HG03439 (cell line): ENCODE measurements at regions not wholly inside any gene's neighbourhood (a gene's known extent, or its start where the extent isn't known, plus 50 kb on each side); places are given as distances from the start of the nearest gene placed in this dataset.

ENCODE experiments used
- ATAC-seq: cut with Tn5 transposase; IDR thresholded peaks from one replicate; pipeline ENCODE4 v1.9.1; 2021; ENCODE audit warnings: mild to moderate bottlenecking, moderate library complexity; ENCODE audit not compliant: unreplicated experiment

DNA sequence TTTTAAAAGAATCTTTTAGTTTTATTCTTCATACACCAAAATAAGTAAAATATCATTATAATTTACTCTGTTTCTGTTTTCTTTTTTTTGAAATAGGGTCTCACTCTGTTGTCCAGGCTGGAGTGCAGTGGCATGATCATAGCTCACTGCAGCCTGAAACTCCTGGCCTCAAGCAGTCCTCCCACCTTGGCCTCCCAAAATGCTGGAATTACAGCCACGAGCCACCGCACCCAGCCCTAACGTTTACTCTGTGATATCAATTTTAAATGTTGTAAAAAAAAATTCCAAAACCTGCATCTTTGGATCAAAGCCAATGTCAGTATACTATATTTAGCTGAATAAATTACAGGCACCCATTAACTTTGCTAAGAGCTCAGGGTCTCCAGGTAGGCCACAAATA, 437.1 kb upstream of the USP15 start:
- no peak for ATAC-seq

DNA sequence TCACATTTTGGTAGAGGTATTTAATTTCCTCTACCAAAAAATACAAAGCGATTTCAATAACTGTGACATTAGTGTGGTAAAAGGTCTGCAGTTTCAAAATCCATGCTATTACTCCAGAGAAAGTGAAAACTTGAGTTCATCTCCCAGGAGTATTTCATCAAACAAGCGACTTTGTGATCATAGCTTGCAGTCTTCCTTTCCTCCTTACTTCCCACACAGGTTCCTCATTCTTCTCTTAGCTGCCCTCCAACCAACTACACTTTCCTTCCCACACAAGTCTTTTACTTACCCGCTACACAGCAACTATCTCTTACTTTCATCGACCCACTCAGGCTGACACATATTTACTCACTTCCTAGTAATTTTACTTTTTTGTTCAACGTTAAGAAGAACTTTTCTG, 413.4 kb upstream of the USP15 start:
- ATAC-seq, result no peak

DNA sequence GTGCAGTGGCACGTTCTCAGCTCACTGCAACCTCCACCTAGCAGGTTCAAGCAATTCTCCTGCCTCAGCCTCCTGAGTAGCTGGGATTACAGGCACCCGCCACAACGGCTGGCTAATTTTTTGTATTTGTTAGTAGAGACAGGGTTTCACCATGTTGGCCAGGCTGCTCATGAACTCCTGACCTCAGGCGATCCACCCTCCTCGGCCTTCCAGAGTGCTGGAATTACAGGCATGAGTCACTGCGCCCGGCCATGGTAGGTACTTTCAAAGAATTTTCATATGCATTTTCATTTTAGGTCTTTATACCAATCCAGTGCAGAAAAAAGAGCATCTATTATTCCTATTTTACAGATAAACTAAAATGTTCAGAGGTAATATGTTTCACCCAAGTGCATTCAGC, 411.3 kb upstream of the USP15 start:
- no peak for ATAC-seq

DNA sequence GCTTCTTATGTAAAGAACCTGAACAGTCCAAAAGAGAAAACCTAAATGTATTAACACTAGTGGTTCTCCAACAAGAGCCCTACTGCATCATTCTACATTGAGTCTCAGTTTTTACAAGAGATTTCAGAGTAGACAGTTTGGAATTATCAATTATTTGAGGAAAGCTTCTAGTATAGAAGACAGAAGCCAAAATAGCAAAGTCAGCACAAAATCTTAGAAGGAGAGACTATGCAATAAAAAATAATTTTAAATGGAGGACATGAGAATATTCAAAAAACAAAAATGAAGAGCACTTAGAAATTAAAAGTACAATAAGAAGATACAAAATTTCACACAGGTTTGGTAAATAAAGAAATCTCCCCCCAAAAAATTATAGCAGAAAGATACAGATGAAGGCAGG, 406.3 kb upstream of the USP15 start:
- ATAC-seq, result no peak

DNA sequence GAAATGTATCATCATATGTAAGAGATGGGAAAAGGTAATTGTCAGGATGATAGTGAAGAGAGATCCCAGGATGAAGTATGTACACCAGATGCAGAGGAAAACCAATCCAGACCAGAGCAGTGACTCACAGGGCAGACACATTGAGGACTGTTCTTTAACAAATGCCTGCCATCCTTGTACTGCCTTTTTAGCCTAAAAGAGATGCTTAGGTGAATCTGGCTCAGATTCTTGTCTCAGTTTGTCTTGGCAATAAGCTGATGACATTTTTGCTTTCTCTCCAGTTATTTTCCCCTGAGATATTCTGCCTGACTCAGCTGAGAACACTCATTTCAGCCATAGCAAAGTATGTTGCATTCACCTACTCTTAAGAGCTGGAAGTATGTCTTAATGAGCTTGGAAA, 405.3 kb upstream of the USP15 start:
- ATAC-seq, result no peak

DNA sequence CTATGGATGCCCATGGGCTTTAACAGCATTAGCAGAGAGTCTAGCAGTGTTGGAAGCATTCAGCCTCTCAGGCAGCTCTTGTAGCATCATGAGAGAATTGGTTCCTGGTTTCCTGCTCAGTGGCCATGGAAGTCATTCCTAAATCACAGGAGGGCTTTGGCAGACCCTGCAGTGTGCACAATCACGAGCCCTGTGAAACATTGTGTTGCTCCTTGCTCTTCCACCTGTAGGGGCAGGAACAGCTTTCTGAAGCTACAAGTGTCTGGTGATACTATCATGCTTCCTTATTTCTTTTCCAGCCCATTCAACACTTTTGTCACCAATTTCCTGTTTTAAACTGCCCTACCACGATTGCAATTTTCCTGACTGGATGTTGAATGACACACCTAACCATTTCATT, 402.2 kb upstream of the USP15 start:
- ATAC-seq, result no peak

DNA sequence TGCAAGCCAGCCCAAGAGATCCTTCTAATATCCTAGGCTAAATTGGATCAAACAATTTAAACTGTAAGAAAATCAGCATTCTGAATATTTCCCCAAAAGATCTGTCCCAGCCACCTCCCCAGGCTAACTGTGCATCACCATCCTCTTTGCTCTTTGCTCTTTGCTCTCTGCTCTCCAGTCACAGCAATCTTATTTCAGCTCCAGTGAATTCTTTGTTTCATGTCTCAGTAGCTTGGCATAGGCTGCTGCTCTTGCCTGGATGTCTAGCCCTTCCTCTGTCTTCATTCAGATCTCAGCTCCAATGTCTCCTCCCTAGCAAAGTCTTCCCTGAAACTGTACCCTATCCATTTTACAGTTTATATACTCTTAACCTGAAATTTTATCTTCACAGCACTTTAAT, 399.8 kb upstream of the USP15 start:
- no peak for ATAC-seq

DNA sequence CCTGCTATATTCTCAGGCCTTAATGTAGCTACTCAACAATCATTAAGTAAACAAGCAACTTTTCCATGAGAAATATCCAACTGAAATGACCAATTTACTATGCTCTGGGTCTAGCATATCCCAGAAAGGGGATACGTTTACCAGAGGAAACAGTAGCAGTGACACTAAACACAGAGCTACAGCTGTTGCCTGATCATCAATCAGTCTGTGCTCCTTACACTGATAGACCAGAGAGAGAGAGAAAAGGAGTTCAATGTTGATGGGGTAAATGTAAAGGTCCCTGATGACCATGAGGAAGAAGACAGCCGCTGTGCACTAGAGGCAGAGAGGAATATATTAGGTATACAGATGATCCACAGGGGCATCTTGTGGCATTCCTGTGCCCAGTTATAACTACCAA, 397.2 kb upstream of the USP15 start:
- ATAC-seq, result no peak

DNA sequence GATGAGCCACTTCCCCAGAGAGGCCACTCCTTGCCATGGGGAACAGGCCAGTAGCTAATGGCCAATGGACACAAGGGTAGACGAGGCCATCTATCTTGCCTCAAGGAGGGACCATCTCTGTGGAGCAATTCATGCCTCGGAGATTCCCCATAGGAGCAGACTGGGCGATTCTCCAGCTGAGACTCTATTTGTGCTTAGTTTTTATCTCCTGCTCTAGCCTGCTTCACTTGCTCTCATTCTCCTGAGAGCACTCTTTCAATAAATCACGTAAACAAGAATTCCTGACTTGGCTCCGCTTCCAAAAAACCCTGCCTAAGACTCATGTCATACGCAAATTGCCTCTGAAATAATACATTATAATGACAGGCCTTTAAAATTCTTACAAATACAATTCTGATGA, 396.4 kb upstream of the USP15 start:
- no peak for ATAC-seq

DNA sequence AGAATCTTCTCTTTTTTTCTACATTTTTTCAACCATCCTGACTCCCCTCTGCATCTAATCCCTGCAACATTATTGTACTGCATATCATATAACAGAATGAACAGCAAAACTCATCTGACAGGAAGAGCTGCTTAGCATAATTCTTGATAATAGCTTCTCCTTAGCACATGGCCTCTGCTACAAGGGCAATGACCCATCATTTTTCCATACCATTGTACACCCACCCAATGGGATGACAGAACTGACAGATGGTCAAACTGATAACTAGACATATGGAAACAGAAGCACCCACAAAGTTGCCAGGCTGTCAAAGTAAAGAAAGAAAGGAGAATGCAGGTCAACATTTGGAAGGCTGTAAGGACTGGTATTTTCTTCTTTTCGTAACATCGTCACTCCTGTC, 390.4 kb upstream of the USP15 start:
- no peak for ATAC-seq

DNA sequence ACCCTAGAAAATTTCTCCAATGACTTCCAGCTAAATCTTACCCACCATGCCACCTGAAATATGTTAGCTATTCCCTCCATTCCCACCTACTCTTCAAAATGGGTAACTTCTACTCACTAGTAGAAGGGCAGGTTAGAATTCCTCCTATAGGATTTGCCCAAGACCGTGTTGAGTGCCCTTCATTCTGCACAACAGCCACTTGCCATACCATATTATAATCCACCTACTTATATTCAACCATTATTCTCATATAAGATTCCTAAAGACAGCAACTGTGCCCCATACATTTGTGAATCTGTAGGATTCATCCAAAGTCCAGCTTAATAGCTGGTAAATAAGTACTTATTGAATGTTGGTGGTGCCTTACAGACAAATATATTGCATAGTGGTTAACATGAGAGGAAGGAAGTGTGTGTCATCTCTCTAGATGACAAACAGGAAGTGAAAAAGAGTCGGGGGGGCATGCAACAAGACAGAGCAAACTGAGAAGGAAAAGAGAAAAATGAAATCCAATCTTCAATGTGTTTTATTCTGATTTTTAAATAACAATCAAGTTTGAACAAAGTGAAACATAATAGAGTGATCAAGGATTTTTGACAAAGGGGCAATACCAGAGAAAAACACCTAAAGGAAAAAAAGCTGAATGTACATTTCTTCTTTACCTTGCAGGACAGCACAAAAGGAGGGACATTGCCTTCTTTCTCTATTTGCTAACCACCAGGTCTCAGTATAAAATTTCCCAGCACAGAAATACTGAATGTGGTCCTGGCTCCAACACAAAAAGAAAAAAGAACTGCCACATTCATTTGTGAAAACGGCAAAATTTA, 389.3 kb upstream of the USP15 start:
- no peak for ATAC-seq

DNA sequence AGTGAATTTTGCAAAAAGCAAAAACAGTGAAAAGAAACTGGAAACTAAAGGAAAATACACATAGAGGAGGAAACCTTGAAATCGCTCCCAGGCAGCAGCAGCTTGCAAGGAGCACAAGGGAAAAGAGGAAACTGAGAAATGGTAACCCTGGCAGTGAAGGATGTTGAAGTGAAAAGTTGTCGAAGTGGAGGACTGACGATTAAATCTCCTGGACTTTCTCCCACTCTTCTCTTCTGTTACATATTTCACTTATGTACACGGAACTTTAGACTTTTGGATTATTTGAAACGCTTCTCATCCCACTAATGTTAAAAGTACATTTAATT, 388.8 kb upstream of the USP15 start:
- no peak for ATAC-seq

DNA sequence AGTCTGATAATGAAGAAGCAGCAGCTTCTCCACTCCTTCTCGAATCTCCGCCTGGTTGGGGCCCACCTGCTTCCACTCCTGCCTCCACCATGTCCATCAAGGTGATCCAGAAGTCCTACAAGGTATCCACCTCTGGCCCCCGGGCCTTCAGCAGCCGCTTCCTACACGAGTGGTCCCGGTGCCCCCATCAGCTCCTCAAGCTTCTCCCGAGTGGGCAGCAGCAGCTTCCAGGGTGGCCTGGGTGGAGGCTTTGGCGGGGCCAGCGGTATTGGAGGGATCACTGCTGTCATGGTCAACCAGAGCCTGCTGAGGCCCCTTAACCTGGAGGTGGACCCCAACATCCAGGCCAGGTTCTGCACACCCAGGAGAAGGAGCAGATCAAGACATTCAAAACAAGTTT, 381.0 kb upstream of the USP15 start:
- ATAC-seq, result no peak

DNA sequence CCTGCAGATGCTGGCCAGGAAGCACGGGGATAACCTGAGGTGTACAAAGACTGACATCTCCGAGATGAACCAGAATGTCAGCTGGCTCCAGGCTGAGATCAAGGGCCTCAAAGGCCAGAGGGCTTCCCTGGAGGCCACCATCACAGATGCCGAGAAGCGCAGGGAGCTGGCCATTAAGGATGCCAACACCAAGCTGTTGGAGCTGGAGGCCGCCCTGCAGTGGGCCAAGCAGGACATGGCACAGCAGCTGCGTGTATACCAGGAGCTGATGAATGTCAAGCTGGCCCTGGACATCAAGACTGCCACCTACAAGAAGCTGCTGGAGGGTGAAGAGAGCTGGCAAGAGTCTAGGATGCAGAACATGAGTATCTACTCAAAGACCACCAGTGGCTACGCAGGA, 380.0 kb upstream of the USP15 start:
- ATAC-seq, result no peak

DNA sequence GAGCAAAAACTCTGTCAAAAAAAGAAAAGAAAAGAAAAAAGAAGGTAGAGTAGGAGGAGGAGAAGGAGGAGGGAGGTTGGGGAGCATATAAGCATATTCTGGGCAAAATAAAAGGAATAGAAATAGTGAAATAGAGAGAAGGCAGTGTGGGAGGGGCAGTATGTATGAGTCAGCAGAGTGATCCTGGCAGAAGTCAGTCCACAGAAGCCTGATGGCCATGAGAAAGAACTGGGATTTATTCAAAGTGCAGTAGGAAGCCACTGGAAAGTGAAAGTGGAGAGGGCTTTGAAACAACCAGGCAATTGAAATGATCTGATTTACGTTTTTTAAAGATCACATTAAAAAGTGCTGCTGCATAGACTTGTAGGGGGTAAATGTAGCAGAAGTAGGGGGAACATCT, 368.6 kb upstream of the USP15 start:
- no peak for ATAC-seq

DNA sequence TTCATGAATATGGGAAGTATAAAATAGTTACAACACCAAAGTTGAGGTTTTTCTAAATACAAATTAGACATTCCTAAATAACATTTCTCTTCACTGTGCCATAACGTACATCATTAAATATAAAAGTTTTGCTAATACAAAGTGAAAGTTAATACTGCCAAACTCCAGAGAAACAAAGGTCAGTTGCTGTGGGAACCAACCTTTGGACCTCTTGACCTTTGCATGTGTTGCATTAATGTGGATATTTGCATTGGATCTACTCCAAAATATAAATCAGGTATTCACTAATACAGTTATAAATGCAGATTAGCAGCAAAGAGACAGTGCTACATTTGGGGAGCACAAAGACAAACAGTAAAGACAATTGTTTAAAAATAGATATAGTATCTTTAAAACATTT, 366.0 kb upstream of the USP15 start:
- no peak for ATAC-seq

DNA sequence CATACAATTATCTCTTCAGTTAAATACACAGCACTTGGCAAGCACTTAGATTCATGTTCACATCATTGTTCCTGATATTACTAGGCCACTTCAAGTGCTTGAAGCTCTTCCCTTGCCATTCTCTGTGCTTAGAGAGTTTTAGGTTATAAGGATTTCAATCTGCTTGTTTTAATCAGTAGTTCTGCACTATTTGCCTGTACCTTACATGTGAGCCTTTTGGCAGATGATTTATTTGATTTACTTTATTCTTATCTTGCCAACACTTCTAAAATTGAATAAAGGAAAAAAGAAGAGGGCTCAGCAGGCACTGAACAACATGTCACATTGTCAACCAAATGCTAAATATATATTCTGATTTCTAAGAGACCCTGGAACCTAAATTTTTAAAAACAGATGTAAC, 363.8 kb upstream of the USP15 start:
- ATAC-seq, result no peak

DNA sequence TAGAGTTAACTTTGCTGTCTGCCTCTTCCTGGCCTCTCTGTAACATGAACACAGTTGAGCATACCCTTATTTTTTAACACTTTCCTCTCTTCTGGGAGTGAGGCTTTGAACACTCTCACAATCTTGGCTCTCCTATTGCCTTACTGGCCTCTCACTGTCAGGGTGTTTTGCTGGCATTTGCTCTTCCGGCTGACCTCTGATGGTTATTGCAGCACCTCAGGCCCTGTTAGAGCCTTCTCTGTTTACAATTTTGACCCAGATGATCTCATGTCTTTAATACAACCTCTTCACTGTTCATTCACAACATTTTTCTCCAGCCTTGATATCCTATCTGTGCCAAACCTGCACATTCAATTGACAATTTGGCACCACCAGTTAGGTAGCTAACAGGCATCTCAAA, 357.8 kb upstream of the USP15 start:
- no peak for ATAC-seq

DNA sequence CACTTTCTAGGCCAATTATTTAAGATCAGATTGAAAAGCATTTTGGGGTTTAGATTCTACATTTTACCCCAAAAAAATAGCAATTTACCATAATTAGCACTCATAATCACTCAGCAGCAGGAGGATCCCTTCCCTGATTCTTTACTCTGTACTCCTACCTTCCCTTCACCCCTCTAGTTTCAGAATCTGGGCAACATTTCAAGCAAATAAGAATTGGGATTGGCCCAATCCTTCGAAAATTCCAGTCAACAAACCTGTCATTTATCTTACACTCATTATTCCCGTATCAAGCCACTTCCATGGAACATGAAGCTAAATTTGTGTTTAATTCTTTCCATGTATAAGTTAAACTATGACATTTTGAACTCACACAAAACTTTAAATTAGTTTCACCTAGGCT, 349.1 kb upstream of the USP15 start:
- no peak for ATAC-seq

DNA sequence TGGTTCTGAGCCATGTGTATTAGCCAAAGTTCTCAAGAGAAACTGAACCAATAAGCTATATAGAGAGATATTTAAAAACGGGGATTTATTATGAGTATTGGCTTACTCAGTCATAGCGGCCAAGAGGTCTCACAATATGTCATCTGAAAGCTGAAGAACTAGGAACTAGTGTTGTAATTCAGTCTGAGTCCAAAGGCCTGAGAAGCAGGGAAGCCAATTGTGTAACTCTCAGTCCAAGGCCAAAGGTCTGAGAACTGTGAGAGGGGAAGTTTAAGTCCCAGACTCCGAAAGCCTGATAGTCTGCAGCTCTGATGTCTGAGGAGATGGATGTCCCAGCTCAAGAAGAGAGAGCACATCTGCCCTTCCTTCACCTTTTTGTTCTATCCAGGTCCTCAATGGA, 344.8 kb upstream of the USP15 start:
- no peak for ATAC-seq

DNA sequence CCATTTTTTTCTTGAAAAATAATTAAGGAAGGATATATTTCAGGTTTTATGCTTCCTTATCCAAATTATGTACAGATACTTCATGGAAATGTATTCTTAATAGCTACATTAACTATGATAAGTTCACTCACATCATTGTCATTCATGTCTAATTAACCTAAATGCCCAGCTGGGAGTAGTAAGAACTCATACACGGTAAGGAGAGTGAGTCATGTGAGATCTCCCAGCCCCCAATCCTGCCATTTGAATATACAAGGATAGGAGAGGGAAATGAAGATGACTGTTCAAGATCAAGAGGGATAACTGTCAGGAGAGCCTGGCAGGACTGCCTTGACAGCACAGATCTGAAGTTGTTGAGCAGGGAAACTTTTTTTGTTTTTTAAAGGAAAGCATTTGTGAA, 343.4 kb upstream of the USP15 start:
- ATAC-seq, result no peak

DNA sequence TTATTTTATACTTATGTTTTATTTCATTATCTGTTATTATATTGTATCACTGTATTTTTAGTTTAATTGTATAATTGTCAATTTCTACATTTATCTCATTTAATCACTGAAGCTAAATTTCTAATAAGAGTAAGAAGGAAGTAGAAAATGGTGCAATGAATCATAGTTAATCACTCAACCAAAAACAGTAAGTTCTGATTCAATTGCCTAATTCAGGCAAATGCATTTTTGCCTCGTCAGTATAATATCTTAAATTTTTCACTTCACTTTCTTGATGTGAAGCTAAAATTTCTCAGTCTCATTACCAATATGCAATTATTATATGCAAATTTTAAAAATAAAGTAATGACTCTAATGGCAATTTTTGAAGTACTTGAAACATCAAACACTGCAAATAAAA, 340.5 kb upstream of the USP15 start:
- no peak for ATAC-seq

DNA sequence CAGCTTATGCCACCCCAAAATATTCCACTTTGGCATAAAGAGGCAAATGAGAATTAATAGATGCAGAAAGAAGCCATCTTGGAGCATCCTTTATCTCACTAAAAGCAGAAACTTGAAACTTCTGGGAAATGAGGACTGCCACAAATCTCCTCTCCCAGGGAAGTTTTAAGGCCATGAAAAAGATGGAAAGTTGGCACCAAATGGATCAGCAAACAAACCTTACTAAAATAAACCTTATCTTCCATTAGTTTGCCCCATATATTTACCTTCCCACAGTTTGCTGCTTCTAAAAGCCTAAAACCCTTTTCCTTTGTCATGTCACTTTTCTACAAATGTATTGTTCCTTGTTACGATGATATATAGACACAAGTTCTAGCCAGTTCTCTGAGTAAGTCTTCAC, 340.0 kb upstream of the USP15 start:
- ATAC-seq, result no peak

DNA sequence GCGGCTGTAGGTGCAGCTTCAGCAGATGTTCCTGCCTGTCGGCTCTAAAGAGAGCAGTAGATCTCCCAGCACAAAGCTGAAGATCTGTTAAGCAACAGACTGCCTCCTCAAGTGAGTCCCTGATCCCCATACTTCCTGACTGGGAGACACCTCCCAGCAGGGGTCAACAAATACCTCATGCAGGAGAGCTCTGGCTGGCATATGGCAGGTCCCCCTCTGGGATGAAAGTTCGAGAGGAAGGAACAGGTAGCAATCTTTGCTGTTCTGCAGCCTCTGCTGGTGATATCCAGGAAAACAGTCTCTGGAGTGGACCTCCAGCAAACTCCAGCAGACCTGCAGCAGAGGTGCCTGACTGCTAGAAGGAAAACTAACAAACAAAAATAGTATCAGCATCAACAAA, 337.1 kb upstream of the USP15 start:
- no peak for ATAC-seq
